ENCODE measurements at regions not wholly inside any gene's neighbourhood (a gene's known extent, or its start where the extent isn't known, plus 50 kb on each side); places are given as distances from the start of the nearest gene placed in this dataset.

- Histone ChIP-seq H3K27me3 (no peaks in the 10 kb centered on the region), H3K36me3 (no peaks in the 10 kb centered on the region), H3K27ac (no peak overlapping the region), H3K9me3 (peaks cover 7 to 15% of the 10 kb centered on the region in 2 donors), H3K4me3 (no peak overlapping the region), H3K4me1 (no peaks in the 10 kb centered on the region)
- in situ Hi-C loops (cut with MboI; ENCODE audit: low pct_ligation_motif_present in 1 of 4, low pct_unique_long_range_greater_than_20kb in 1 of 4, low sequenced_read_pairs in 3 of 4) (no loop called here), intact Hi-C loops (cut with DNase I; ENCODE audit: low total_unique reads) (no loop called here)
- no peak for DNase-seq
- WGBS, 2 donors (ENCODE audit: low coverage in 1 of 2): 73 to 89% methylated on average over 3 of the region's 3 CpGs
- TF ChIP-seq CTCF (IDR thresholded peaks at IDR 0.05) (no peak), EP300 (IDR thresholded peaks at IDR 0.05; ENCODE audit: low read depth) (no peak), POLR2A (IDR thresholded peaks at IDR 0.05) (no peak), POLR2AphosphoS5 (IDR thresholded peaks at IDR 0.05) (no peak)
These were observed 1255.9 kb downstream of the JRKL start for GRCh38 chr11:97645736-97646135.

- no peaks in the 10 kb centered on the region for H3K4me1 ChIP-seq
- H3K36me3 ChIP-seq: no peaks in the 10 kb centered on the region
- 54 to 64% methylated on average over 2 of the region's 2 CpGs for whole genome bisulfite sequencing, 2 donors (ENCODE audit: low coverage in 1 of 2)
- H3K27me3 ChIP-seq: no peaks in the 10 kb centered on the region
- in situ Hi-C loops (cut with MboI; ENCODE audit: low pct_ligation_motif_present in 1 of 4, low pct_unique_long_range_greater_than_20kb in 1 of 4, low sequenced_read_pairs in 3 of 4): no loop called here
- no peak for TF ChIP-seq POLR2A (IDR thresholded peaks at IDR 0.05)
- no peak for TF ChIP-seq POLR2AphosphoS5 (IDR thresholded peaks at IDR 0.05)
- no peak for TF ChIP-seq CTCF (IDR thresholded peaks at IDR 0.05)
- TF ChIP-seq EP300 (IDR thresholded peaks at IDR 0.05; ENCODE audit: low read depth): no peak
- no peak for DNase-seq
- H3K9me3 ChIP-seq: no peaks in the 10 kb centered on the region
- H3K4me3 ChIP-seq: no peak overlapping the region
- intact Hi-C loops (cut with DNase I; ENCODE audit: low total_unique reads): no loop called here
- no peak overlapping the region for H3K27ac ChIP-seq
These were observed 1266.5 kb downstream of the JRKL start for GRCh38 chr11:97656356-97656755.

- WGBS, 2 donors (ENCODE audit: low coverage in 1 of 2): 85 to 88% methylated on average over 7 of the region's 7 CpGs
- H3K27ac ChIP-seq: no peak overlapping the region
- in situ Hi-C loops (cut with MboI; ENCODE audit: low pct_ligation_motif_present in 1 of 4, low pct_unique_long_range_greater_than_20kb in 1 of 4, low sequenced_read_pairs in 3 of 4): no loop called here
These were observed 1268.0 kb downstream of the JRKL start for GRCh38 chr11:97657852-97658251.

GRCh38 chr11:97667057-97667456 lies 1277.2 kb downstream of the JRKL start:
- in situ Hi-C loops (cut with MboI; ENCODE audit: low pct_ligation_motif_present in 1 of 4, low pct_unique_long_range_greater_than_20kb in 1 of 4, low sequenced_read_pairs in 3 of 4): no loop called here
- intact Hi-C loops (cut with DNase I; ENCODE audit: low total_unique reads): no loop called here

More at GRCh38 chr11:97657852-97658251, 1268.0 kb downstream of the JRKL start:
- intact Hi-C loops (cut with DNase I; ENCODE audit: low total_unique reads): no loop called here
- H3K36me3 ChIP-seq: no peaks in the 10 kb centered on the region
- TF ChIP-seq EP300 (IDR thresholded peaks at IDR 0.05; ENCODE audit: low read depth) (no peak), CTCF (IDR thresholded peaks at IDR 0.05) (no peak), POLR2AphosphoS5 (IDR thresholded peaks at IDR 0.05) (no peak), POLR2A (IDR thresholded peaks at IDR 0.05) (no peak)
- no peaks in the 10 kb centered on the region for H3K4me1 ChIP-seq
- no peaks in the 10 kb centered on the region for H3K9me3 ChIP-seq
- H3K4me3 ChIP-seq: no peak overlapping the region
- DNase-seq: no peak
- H3K27me3 ChIP-seq: no peaks in the 10 kb centered on the region

More at GRCh38 chr11:97667057-97667456, 1277.2 kb downstream of the JRKL start:
- no peak overlapping the region for H3K27ac ChIP-seq
- TF ChIP-seq EP300 (IDR thresholded peaks at IDR 0.05; ENCODE audit: low read depth) (no peak), CTCF (IDR thresholded peaks at IDR 0.05) (no peak), POLR2AphosphoS5 (IDR thresholded peaks at IDR 0.05) (no peak), POLR2A (IDR thresholded peaks at IDR 0.05) (no peak)
- H3K4me1 ChIP-seq: no peaks in the 10 kb centered on the region
- WGBS, 2 donors (ENCODE audit: low coverage in 1 of 2): 90% methylated on average over 7 of the region's 20 CpGs; no CpG with 5 or more reads in 1 of the 2 donors
- H3K9me3 ChIP-seq: peaks cover 0 to 7% of the 10 kb centered on the region in 2 donors
- no peaks in the 10 kb centered on the region for H3K36me3 ChIP-seq
- no peak overlapping the region for H3K4me3 ChIP-seq
- H3K27me3 ChIP-seq: no peaks in the 10 kb centered on the region
- no peak for DNase-seq
